ENCODE measurements at regions not wholly inside any gene's neighbourhood (a gene's known extent, or its start where the extent isn't known, plus 50 kb on each side); places are given as distances from the start of the nearest gene placed in this dataset.

GRCh38 chr7:22665923-22666322 is 61.1 kb upstream of the IL6 start:
- H3K4me2 ChIP-seq (ENCODE audit: low read length): no peak overlapping the region
- H3K27me3 Mint-ChIP-seq (ENCODE audit: low read depth, unreplicated experiment): no peaks in the 10 kb centered on the region
- no peaks in the 10 kb centered on the region for H3K36me3 Mint-ChIP-seq (ENCODE audit: low read depth, unreplicated experiment)
- no peaks in the 10 kb centered on the region for H3K36me3 ChIP-seq (ENCODE audit: insufficient read depth, low read length)
- TF ChIP-seq EZH2 (IDR thresholded peaks at IDR 0.05; ENCODE audit: insufficient read depth, low read length): no peak
- no peak for TF ChIP-seq CTCF (IDR thresholded peaks at IDR 0.05; ENCODE audit: insufficient read depth, low read depth, low read length)
- no peaks in the 10 kb centered on the region for H3K27me3 ChIP-seq (ENCODE audit: insufficient read depth, low read length)
- peak overlapping the region; percentile 56 for H3K27ac Mint-ChIP-seq (ENCODE audit: unreplicated experiment)
- H3K9me3 Mint-ChIP-seq (ENCODE audit: unreplicated experiment): no peaks in the 10 kb centered on the region
- H3K9ac ChIP-seq (ENCODE audit: low read length): no peak overlapping the region
- no peak overlapping the region for H2AFZ ChIP-seq (ENCODE audit: low read depth, low read length)
- H3K4me1 ChIP-seq (ENCODE audit: insufficient read depth, low read length): peaks cover 51% of the 10 kb centered on the region
- no peak overlapping the region for H3K27ac ChIP-seq (ENCODE audit: low read depth, low read length)
- no peaks in the 10 kb centered on the region for H3K9me3 ChIP-seq (ENCODE audit: insufficient read depth, low read depth, low read length)
- H4K20me1 ChIP-seq (ENCODE audit: insufficient read depth, low read length): no peaks in the 10 kb centered on the region
- H3K4me1 Mint-ChIP-seq (ENCODE audit: low read depth, unreplicated experiment): peaks cover 45% of the 10 kb centered on the region
- FAIRE-seq: no peak
- DNase-seq (ENCODE audit: low read depth): no peak
- no peak overlapping the region for H3K4me3 Mint-ChIP-seq (ENCODE audit: unreplicated experiment)
- no peaks in the 10 kb centered on the region for H3K79me2 ChIP-seq (ENCODE audit: insufficient read depth, low read length)
- no peak overlapping the region for H3K4me3 ChIP-seq (ENCODE audit: insufficient read depth, low read depth, low read length)

DNA sequence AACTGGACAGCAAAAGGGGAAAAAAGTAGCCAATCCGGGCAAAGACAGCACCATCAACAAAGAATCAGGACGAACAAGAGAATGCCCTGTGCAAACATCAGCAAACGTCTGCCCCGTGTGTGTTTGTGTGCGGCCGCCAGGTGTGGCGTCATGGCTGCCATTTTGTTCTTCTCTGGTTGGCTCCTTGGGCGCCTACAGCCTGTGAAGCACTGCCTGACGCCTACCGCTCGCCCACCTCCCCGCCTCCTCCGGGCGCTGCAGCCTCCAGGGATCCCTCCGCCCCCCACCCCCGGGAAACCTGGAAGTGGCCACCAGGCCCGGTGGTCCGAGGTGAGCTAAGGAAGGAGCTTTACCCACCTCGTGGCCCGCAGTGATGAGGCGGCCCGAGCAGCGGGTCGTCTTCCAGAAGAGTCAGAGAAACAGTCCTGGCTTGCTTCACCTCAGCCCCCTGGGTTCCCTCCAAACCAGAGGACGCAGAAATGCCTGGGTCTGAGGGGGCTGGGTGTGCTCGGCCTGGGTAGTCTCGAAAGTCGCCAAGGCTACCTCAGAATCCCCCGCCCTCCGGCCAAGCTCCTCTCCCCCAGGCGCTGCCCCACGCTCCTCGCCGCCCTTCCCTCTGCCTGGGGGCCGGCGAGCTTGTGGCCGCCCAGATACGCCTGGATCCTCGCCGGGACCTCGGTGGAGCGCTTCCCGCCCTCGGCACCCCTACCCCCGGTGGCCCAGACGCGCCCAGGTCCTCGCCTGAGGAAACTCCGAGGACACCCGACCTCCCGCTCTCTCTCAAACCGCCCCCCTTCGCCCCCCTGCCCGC is 61.8 kb upstream of the IL6 start:
- Histone ChIP-seq H3K9ac (ENCODE audit: low read length) (no peak overlapping the region), H3K27ac (ENCODE audit: low read depth, low read length) (no peak overlapping the region), H3K4me3 (ENCODE audit: insufficient read depth, low read depth, low read length) (no peak overlapping the region), H4K20me1 (ENCODE audit: insufficient read depth, low read length) (no peaks in the 10 kb centered on the region), H3K4me2 (ENCODE audit: low read length) (no peak overlapping the region), H3K36me3 (ENCODE audit: insufficient read depth, low read length) (no peaks in the 10 kb centered on the region), H3K9me3 (ENCODE audit: insufficient read depth, low read depth, low read length) (no peaks in the 10 kb centered on the region), H3K27me3 (ENCODE audit: insufficient read depth, low read length) (no peaks in the 10 kb centered on the region), H3K4me1 (ENCODE audit: insufficient read depth, low read length) (peaks cover 46% of the 10 kb centered on the region), H2AFZ (ENCODE audit: low read depth, low read length) (no peak overlapping the region), H3K79me2 (ENCODE audit: insufficient read depth, low read length) (no peaks in the 10 kb centered on the region)
- Mint-ChIP-seq H3K4me3 (ENCODE audit: unreplicated experiment) (no peak overlapping the region), H3K27me3 (ENCODE audit: low read depth, unreplicated experiment) (no peaks in the 10 kb centered on the region), H3K27ac (ENCODE audit: unreplicated experiment) (peak overlapping the region; percentile 56), H3K9me3 (ENCODE audit: unreplicated experiment) (no peaks in the 10 kb centered on the region), H3K4me1 (ENCODE audit: low read depth, unreplicated experiment) (peaks cover 49% of the 10 kb centered on the region), H3K36me3 (ENCODE audit: low read depth, unreplicated experiment) (no peaks in the 10 kb centered on the region)
- DNase-seq (ENCODE audit: low read depth) (no peak), FAIRE-seq (no peak)
- no peak for TF ChIP-seq EZH2 (IDR thresholded peaks at IDR 0.05; ENCODE audit: insufficient read depth, low read length)
- no peak for TF ChIP-seq CTCF (IDR thresholded peaks at IDR 0.05; ENCODE audit: insufficient read depth, low read depth, low read length)

DNA sequence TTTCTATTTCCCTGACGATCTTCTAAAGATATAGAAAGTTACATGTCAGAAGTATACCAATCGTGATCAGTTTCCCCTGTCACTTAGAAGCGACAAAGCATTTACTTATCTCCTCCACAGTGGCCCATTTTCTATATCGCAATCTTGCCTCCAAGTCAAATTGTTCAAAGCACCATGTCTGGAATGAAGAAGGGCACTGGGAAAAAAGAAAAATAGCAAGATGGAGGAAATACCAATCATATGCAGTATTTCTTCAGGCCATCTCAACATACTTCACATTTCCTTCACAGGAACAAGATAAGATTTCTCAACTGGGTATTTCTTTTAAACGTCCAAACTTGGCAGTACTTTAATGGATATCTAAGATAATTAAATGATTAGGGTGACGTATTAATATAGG is 63.3 kb upstream of the IL6 start:
- Mint-ChIP-seq H3K27me3 (ENCODE audit: low read depth, unreplicated experiment) (no peaks in the 10 kb centered on the region), H3K27ac (ENCODE audit: unreplicated experiment) (peak overlapping the region; percentile 99), H3K9me3 (ENCODE audit: unreplicated experiment) (peaks cover 2% of the 10 kb centered on the region), H3K36me3 (ENCODE audit: low read depth, unreplicated experiment) (no peaks in the 10 kb centered on the region), H3K4me1 (ENCODE audit: low read depth, unreplicated experiment) (peaks cover 50% of the 10 kb centered on the region), H3K4me3 (ENCODE audit: unreplicated experiment) (no peak overlapping the region)
- H3K36me3 ChIP-seq (ENCODE audit: insufficient read depth, low read length): no peaks in the 10 kb centered on the region
- H3K27ac ChIP-seq (ENCODE audit: low read depth, low read length): peak overlapping the region; percentile 57
- H3K79me2 ChIP-seq (ENCODE audit: insufficient read depth, low read length): no peaks in the 10 kb centered on the region
- DNase-seq (ENCODE audit: low read depth) (no peak), FAIRE-seq (no peak)
- peaks cover 40% of the 10 kb centered on the region for H3K4me1 ChIP-seq (ENCODE audit: insufficient read depth, low read length)
- H3K27me3 ChIP-seq (ENCODE audit: insufficient read depth, low read length): no peaks in the 10 kb centered on the region
- H4K20me1 ChIP-seq (ENCODE audit: insufficient read depth, low read length): no peaks in the 10 kb centered on the region
- H2AFZ ChIP-seq (ENCODE audit: low read depth, low read length): no peak overlapping the region
- no peak overlapping the region for H3K4me3 ChIP-seq (ENCODE audit: insufficient read depth, low read depth, low read length)
- TF ChIP-seq CTCF (IDR thresholded peaks at IDR 0.05; ENCODE audit: insufficient read depth, low read depth, low read length) (no peak), EZH2 (IDR thresholded peaks at IDR 0.05; ENCODE audit: insufficient read depth, low read length) (no peak)
- H3K9ac ChIP-seq (ENCODE audit: low read length): peak overlapping the region; percentile 9
- peak overlapping the region; percentile 36 for H3K4me2 ChIP-seq (ENCODE audit: low read length)
- no peaks in the 10 kb centered on the region for H3K9me3 ChIP-seq (ENCODE audit: insufficient read depth, low read depth, low read length)
